Effector memory CD8-positive, alpha-beta T cell (primary cell): ENCODE measurements at regions not wholly inside any gene's neighbourhood (a gene's known extent, or its start where the extent isn't known, plus 50 kb on each side); places are given as distances from the start of the nearest gene placed in this dataset.
"Not testable (repeated sequence)": the region's sequence is repeated elsewhere in the genome, so short reads cannot be mapped to it uniquely, and the experiment has no call there.

Experiments used
- ATAC-seq: fragments of 150-1000 bp; cut with Tn5 transposase; replicated peaks from 2 replicates; pipeline ENCODE4 v1.10.0; 2021; ENCODE audit warnings: mild to moderate bottlenecking, moderate library complexity
- DNase-seq, 3 experiments: peaks; one replicate each; pipeline ENCODE4 v3.0.0; 2021
- H3K27ac Mint-ChIP-seq, 2 donors: one replicate each; pipeline ENCODE4 v1.8.0; 2022; ENCODE audit warnings: mild to moderate bottlenecking in 2 of 2, mixed read lengths in 2 of 2, moderate library complexity in 2 of 2
- H3K27me3 Mint-ChIP-seq, 2 donors: one replicate each; pipeline ENCODE4 v1.8.0; 2022; ENCODE audit warnings: mixed read lengths in 2 of 2
- H3K36me3 Mint-ChIP-seq: one replicate; pipeline ENCODE4 v1.8.0; 2022; ENCODE audit warnings: mild to moderate bottlenecking, moderate library complexity, mixed read lengths; ENCODE audit not compliant: insufficient read depth
- H3K4me1 Mint-ChIP-seq, 2 donors: one replicate each; pipeline ENCODE4 v1.8.0; 2022; ENCODE audit warnings: low read depth in 2 of 2, mixed read lengths in 2 of 2
- H3K4me3 Mint-ChIP-seq, 2 donors: one replicate each; pipeline ENCODE4 v1.8.0; 2022; ENCODE audit warnings: mild to moderate bottlenecking in 2 of 2, mixed read lengths in 2 of 2, moderate library complexity in 2 of 2
- H3K9me3 Mint-ChIP-seq, 2 donors: one replicate each; pipeline ENCODE4 v1.8.0; 2022; ENCODE audit warnings: mixed read lengths in 2 of 2

DNA sequence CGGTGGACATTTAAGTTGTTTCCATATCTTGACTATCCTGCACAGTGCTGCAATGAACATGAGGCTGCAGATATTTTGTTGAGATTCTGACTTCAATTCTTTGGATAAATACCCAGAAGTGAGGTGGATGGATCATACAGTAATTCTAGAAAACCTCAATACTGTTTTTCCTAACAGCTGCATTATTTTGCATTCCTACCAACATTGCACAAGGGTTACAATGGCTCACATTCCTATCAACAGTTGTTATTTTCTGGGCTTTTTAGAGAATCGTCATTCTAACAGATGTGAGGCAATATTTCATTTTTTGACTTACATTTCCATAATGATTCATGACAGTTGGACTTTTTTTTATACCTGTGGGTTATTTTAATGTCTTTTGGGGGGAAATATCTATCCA lies 716.9 kb upstream of the ANO3 start:
- Mint-ChIP-seq H3K4me1 (no peaks in the 10 kb centered on the region), H3K4me3 (no peak overlapping the region), H3K27ac (no peak overlapping the region), H3K36me3 (no peaks in the 10 kb centered on the region), H3K27me3 (no peaks in the 10 kb centered on the region), H3K9me3 (peaks cover 3 to 13% of the 10 kb centered on the region in 2 donors)
- no peak for ATAC-seq
- no peak for DNase-seq

GRCh38 chr11:25615841-25616240 lies 716.1 kb upstream of the ANO3 start:
- no peak overlapping the region for H3K27ac Mint-ChIP-seq
- peaks cover 3 to 7% of the 10 kb centered on the region in 2 donors for H3K9me3 Mint-ChIP-seq
- no peak for ATAC-seq

DNA sequence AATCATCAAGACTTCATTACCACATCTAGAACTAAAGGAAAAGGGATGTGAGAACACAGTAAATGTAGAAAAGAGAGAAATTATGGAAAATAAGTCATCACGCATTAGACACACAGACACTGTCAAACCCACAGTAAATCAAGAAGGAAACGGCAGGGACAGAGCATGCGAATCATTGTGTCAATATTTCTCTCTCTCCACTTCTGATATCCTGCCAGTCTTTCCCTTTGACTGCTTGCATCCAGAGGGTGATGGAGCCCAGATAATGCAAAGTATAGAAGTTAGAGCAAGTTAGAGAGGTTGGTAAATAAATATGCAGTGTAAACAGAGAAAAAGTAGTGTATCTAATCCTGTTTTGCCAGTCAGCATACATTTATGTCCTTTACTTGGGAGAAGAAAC lies 706.8 kb upstream of the ANO3 start:
- ATAC-seq (no peak), DNase-seq (no peak)
- Mint-ChIP-seq H3K9me3 (peaks cover 5 to 18% of the 10 kb centered on the region in 2 donors), H3K27me3 (no peaks in the 10 kb centered on the region), H3K4me1 (no peaks in the 10 kb centered on the region), H3K36me3 (no peaks in the 10 kb centered on the region), H3K4me3 (no peak overlapping the region), H3K27ac (no peak overlapping the region)

More at GRCh38 chr11:25615841-25616240, 716.1 kb upstream of the ANO3 start:
- H3K36me3 Mint-ChIP-seq: no peaks in the 10 kb centered on the region
- no peaks in the 10 kb centered on the region for H3K27me3 Mint-ChIP-seq
- H3K4me3 Mint-ChIP-seq: no peak overlapping the region
- no peaks in the 10 kb centered on the region for H3K4me1 Mint-ChIP-seq
- DNase-seq: no peak

DNA sequence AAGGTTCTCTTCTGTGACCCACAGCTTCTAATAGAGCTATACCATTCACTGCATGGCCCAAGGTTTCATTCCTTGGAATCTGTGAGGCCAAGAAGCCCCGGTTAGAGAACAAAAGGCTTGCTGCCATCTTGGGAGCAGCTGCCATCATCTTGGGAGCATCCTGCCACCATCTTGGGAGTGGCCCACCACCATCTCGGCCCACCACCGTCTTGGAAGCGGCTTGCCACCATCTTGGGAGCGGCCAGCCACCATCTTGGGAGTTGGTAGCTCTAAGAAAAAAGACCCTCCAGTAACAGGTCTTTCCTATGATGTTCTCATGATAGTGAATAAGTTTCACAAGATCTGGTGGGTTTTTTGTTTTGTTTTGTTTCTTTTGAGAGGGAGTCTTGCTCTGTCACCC lies 703.9 kb upstream of the ANO3 start:
- DNase-seq: no peak
- H3K4me3 Mint-ChIP-seq: no peak overlapping the region
- ATAC-seq: no peak

GRCh38 chr11:25633230-25633629 lies 698.7 kb upstream of the ANO3 start:
- Mint-ChIP-seq H3K4me3 (no peak overlapping the region), H3K9me3 (no peaks in the 10 kb centered on the region), H3K4me1 (no peaks in the 10 kb centered on the region), H3K27me3 (no peaks in the 10 kb centered on the region), H3K27ac (no peak overlapping the region), H3K36me3 (no peaks in the 10 kb centered on the region)
- ATAC-seq: no peak
- no peak for DNase-seq

More for the DNA sequence above, 703.9 kb upstream of the ANO3 start:
- Mint-ChIP-seq H3K27ac (no peak overlapping the region), H3K4me1 (no peaks in the 10 kb centered on the region), H3K9me3 (peaks cover 4 to 18% of the 10 kb centered on the region in 2 donors), H3K36me3 (no peaks in the 10 kb centered on the region), H3K27me3 (no peaks in the 10 kb centered on the region)

GRCh38 chr11:25649220-25649619 lies 682.7 kb upstream of the ANO3 start:
- not testable (repeated sequence) for DNase-seq, H3K36me3 Mint-ChIP-seq, H3K4me1 Mint-ChIP-seq, H3K27me3 Mint-ChIP-seq, H3K4me3 Mint-ChIP-seq, H3K27ac Mint-ChIP-seq, ATAC-seq
- H3K9me3 Mint-ChIP-seq: peaks cover 3 to 19% of the 10 kb centered on the region in 2 donors

DNA sequence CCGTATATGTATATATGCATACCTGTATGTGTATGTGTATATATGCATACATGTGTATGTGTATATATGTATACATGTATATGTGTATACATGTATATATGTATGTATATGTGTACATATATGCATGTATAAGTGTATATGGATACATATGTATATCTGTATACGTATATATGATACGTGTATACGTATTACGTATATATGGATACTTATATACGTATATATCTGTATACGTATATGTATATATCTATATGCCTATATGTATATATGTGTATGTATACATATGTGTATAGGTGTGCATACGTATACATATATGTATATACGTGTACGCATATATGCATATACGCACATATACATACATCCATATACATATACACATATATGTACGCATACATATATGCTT lies 681.6 kb upstream of the ANO3 start:
- H3K9me3 Mint-ChIP-seq: peaks cover 5 to 19% of the 10 kb centered on the region in 2 donors
- H3K4me1 Mint-ChIP-seq: no peaks in the 10 kb centered on the region
- H3K27ac Mint-ChIP-seq: no peak overlapping the region
- no peak overlapping the region for H3K4me3 Mint-ChIP-seq
- peaks cover 3% of the 10 kb centered on the region for H3K36me3 Mint-ChIP-seq
- no peaks in the 10 kb centered on the region for H3K27me3 Mint-ChIP-seq
- ATAC-seq: no peak
- DNase-seq: no peak

- no peak for ATAC-seq
- Mint-ChIP-seq H3K4me1 (no peaks in the 10 kb centered on the region), H3K9me3 (peaks cover 6 to 11% of the 10 kb centered on the region in 2 donors), H3K36me3 (peaks cover 3% of the 10 kb centered on the region), H3K27me3 (no peaks in the 10 kb centered on the region), H3K4me3 (no peak overlapping the region), H3K27ac (no peak overlapping the region)
- no peak for DNase-seq
These were observed 676.3 kb upstream of the ANO3 start for GRCh38 chr11:25655636-25656035.

GRCh38 chr11:25658916-25659315 lies 673.0 kb upstream of the ANO3 start:
- H3K9me3 Mint-ChIP-seq: peaks cover 0 to 4% of the 10 kb centered on the region in 2 donors
- no peaks in the 10 kb centered on the region for H3K4me1 Mint-ChIP-seq
- H3K36me3 Mint-ChIP-seq: no peaks in the 10 kb centered on the region
- H3K4me3 Mint-ChIP-seq: no peak overlapping the region
- no peak overlapping the region for H3K27ac Mint-ChIP-seq
- no peak for DNase-seq
- no peaks in the 10 kb centered on the region for H3K27me3 Mint-ChIP-seq
- ATAC-seq: no peak

- Mint-ChIP-seq H3K9me3 (peaks cover 0 to 2% of the 10 kb centered on the region in 2 donors), H3K36me3 (no peaks in the 10 kb centered on the region), H3K4me3 (no peak overlapping the region), H3K27me3 (no peaks in the 10 kb centered on the region), H3K4me1 (no peaks in the 10 kb centered on the region), H3K27ac (no peak overlapping the region)
- ATAC-seq: no peak
- no peak for DNase-seq
These were observed 672.2 kb upstream of the ANO3 start for GRCh38 chr11:25659706-25660105.

- Mint-ChIP-seq H3K4me1 (no peaks in the 10 kb centered on the region), H3K27me3 (no peaks in the 10 kb centered on the region), H3K36me3 (no peaks in the 10 kb centered on the region), H3K27ac (no peak overlapping the region), H3K9me3 (peaks cover 6 to 11% of the 10 kb centered on the region in 2 donors), H3K4me3 (no peak overlapping the region)
- ATAC-seq (no peak), DNase-seq (no peak)
These were observed 664.1 kb upstream of the ANO3 start for GRCh38 chr11:25667871-25668270.

GRCh38 chr11:25691959-25692358 lies 640.0 kb upstream of the ANO3 start:
- Mint-ChIP-seq H3K27me3 (no peaks in the 10 kb centered on the region), H3K9me3 (peaks cover 7 to 17% of the 10 kb centered on the region in 2 donors), H3K4me3 (no peak overlapping the region), H3K27ac (no peak overlapping the region), H3K36me3 (no peaks in the 10 kb centered on the region), H3K4me1 (no peaks in the 10 kb centered on the region)
- ATAC-seq (no peak), DNase-seq (no peak)

DNA sequence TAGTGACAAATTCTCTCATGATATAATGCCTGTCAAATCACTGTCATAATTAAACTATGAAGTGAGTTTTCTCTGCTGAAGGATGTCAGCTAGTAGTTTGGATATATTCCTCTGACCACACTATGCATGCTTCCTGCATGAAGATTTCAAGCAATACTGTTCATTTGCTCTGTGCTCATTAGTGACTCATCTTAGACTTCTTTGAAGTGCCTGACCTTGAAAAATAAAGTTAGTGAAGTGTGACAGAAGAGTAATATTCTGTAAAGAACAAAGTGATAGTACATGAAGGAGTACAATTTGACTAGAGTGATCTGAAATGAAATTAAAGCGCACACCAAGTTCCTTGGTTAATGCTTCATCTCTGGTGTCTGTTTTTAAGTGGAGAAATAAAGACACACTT lies 629.5 kb upstream of the ANO3 start:
- ATAC-seq (no peak), DNase-seq (no peak)
- no peaks in the 10 kb centered on the region for H3K36me3 Mint-ChIP-seq
- H3K9me3 Mint-ChIP-seq: peaks cover 5 to 8% of the 10 kb centered on the region in 2 donors
- H3K27ac Mint-ChIP-seq: no peak overlapping the region
- no peaks in the 10 kb centered on the region for H3K4me1 Mint-ChIP-seq
- H3K27me3 Mint-ChIP-seq: no peaks in the 10 kb centered on the region
- H3K4me3 Mint-ChIP-seq: no peak overlapping the region

DNA sequence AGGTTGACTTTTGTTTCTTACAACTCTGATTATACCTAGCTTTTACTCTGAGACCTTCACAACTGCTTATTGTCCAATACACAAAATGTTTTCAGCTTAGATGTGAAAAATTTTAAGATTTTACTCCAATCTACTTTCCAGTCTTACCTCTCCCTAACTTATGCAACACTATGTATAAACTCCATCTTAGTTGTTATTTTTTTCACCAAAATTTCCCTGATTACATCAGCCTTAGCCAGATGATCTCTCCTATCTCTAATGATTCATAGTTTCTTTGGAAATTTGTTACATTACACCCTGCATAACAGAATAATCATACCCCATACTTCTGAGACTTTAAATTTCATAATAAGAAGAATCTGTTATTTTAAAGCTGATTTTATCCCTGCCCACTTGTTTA lies 621.0 kb upstream of the ANO3 start:
- H3K27ac Mint-ChIP-seq: no peak overlapping the region
- no peaks in the 10 kb centered on the region for H3K4me1 Mint-ChIP-seq
- no peaks in the 10 kb centered on the region for H3K36me3 Mint-ChIP-seq
- no peak for DNase-seq
- peaks cover 9 to 30% of the 10 kb centered on the region in 2 donors for H3K9me3 Mint-ChIP-seq
- no peak overlapping the region for H3K4me3 Mint-ChIP-seq
- ATAC-seq: no peak
- H3K27me3 Mint-ChIP-seq: no peaks in the 10 kb centered on the region

DNA sequence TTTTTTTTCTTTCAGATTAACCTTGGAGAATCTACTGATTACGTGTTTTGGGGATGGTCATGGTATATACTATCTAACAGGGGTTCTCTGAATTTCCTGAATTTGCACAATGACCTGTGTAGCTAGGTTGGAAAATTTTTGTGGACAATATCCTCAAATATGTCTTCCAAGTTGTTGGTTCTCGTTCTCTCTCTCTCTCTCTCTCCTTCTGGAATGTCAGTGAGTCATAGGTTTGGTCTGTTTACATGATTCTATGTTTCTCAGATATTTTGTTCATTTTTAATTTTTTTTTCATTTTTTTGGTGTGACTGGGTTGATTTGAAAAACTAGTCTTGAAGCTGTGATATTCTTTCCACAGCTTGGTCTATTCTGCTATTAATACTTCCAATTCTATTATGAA lies 604.0 kb upstream of the ANO3 start:
- H3K27ac Mint-ChIP-seq: no peak overlapping the region
- no peaks in the 10 kb centered on the region for H3K27me3 Mint-ChIP-seq
- no peak for ATAC-seq

More for the DNA sequence above, 604.0 kb upstream of the ANO3 start:
- Mint-ChIP-seq H3K4me3 (no peak overlapping the region), H3K4me1 (no peaks in the 10 kb centered on the region), H3K9me3 (peaks cover 6 to 22% of the 10 kb centered on the region in 2 donors), H3K36me3 (no peaks in the 10 kb centered on the region)
- DNase-seq: no peak
